ENCODE measurements at regions not wholly inside any gene's neighbourhood (a gene's known extent, or its start where the extent isn't known, plus 50 kb on each side); places are given as distances from the start of the nearest gene placed in this dataset.

DNA sequence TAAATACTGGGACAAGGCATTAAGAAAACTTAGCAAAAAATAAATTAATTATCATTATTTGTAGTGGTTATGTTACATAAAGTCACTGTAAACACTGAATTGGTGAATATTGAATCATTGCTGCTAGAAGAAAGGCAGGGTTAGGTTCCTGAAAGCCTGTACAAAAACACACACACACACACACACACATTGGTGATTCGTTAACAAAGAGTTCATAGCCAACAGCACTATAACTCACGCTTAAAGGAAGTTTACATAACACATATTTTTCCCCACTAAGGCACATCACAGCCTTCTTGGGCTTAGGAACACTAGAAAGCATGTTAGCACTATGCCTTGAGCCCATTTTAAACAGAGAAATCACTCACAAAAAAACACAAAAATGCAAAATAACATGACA, 690.0 kb upstream of the PIK3C3 start:
- H3K4me3 ChIP-seq = no peak overlapping the region
- H3K36me3 ChIP-seq = no peaks in the 10 kb centered on the region
- no peaks in the 10 kb centered on the region for H4K20me1 ChIP-seq
- TF ChIP-seq Cebpa-rat (IDR thresholded peaks at IDR 0.05) = no peak
- H3K4me2 ChIP-seq = no peak overlapping the region
- no peaks in the 10 kb centered on the region for H3K9me3 ChIP-seq
- H3K9ac ChIP-seq = no peak overlapping the region
- H3K27me3 ChIP-seq = no peaks in the 10 kb centered on the region
- H3K4me1 ChIP-seq = peaks cover 12% of the 10 kb centered on the region
- H3K27ac ChIP-seq = no peak overlapping the region

DNA sequence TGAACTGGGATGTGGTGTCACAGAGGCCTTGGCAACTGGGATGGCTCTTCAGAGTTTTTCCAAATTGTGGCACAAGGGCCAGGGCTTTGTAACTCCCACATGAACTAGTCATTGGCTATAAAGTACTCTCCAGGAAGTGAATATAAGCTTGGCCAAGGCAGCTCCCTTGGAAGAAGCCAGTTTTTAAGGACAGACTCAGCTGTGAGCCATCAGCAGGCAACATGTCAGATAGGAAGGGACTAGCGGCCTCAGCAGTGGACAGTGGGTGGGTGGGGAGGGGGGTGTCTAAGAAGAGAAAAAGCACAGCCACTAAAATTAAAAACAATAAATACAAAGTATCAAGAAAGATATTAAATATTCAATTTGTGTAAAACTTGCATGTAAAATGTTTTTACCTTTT, 691.1 kb upstream of the PIK3C3 start:
- H3K36me3 ChIP-seq = no peaks in the 10 kb centered on the region
- H3K4me2 ChIP-seq = no peak overlapping the region
- H3K27ac ChIP-seq = no peak overlapping the region
- no peak overlapping the region for H3K9ac ChIP-seq
- no peak overlapping the region for H3K4me3 ChIP-seq
- H3K27me3 ChIP-seq = no peaks in the 10 kb centered on the region
- peaks cover 12% of the 10 kb centered on the region for H3K4me1 ChIP-seq
- no peaks in the 10 kb centered on the region for H3K9me3 ChIP-seq
- no peaks in the 10 kb centered on the region for H4K20me1 ChIP-seq
- no peak for TF ChIP-seq Cebpa-rat (IDR thresholded peaks at IDR 0.05)

GRCh38 chr18:41262688-41263087, 692.3 kb upstream of the PIK3C3 start:
- Histone ChIP-seq H3K27ac (no peak overlapping the region), H3K9me3 (no peaks in the 10 kb centered on the region), H3K27me3 (no peaks in the 10 kb centered on the region), H3K4me2 (peak overlapping the region; percentile 39), H3K4me1 (peaks cover 12% of the 10 kb centered on the region), H3K9ac (no peak overlapping the region), H3K36me3 (no peaks in the 10 kb centered on the region), H3K4me3 (no peak overlapping the region), H4K20me1 (no peaks in the 10 kb centered on the region)
- TF ChIP-seq Cebpa-rat (IDR thresholded peaks at IDR 0.05) = no peak

DNA sequence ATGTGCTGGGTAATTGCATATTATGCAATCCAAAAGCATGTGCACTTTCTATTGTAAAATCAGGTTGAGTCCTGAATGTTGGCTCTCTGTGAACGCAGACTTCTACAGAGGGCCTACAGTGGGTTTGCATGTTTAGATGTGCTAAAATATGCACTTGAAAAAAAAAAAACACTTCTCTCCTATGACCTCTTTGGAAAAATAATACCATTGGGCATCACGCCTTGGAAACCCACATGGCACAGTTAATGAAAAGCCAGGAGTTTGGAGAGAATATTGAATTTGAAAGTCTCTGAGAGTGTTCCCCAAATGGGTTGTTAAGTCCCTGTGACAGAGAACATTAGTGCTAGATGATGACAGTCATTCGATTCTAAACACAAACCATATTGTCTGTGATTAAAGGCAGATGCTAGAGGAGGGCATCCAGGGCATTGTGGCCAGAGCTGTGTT, 710.4 kb upstream of the PIK3C3 start:
- Histone ChIP-seq H3K36me3 (no peaks in the 10 kb centered on the region), H3K4me1 (no peaks in the 10 kb centered on the region), H3K4me2 (no peak overlapping the region), H3K27me3 (no peaks in the 10 kb centered on the region), H3K9me3 (no peaks in the 10 kb centered on the region), H3K9ac (no peak overlapping the region), H3K27ac (no peak overlapping the region), H4K20me1 (no peaks in the 10 kb centered on the region), H3K4me3 (no peak overlapping the region)
- TF ChIP-seq Cebpa-rat (IDR thresholded peaks at IDR 0.05) = no peak

GRCh38 chr18:41237317-41237716, 717.7 kb upstream of the PIK3C3 start:
- H3K9ac ChIP-seq = no peak overlapping the region
- no peak overlapping the region for H3K27ac ChIP-seq
- no peak for TF ChIP-seq Cebpa-rat (IDR thresholded peaks at IDR 0.05)
- no peaks in the 10 kb centered on the region for H3K9me3 ChIP-seq
- H3K4me3 ChIP-seq = no peak overlapping the region
- H3K36me3 ChIP-seq = no peaks in the 10 kb centered on the region
- H3K4me2 ChIP-seq = no peak overlapping the region
- no peaks in the 10 kb centered on the region for H3K4me1 ChIP-seq
- no peaks in the 10 kb centered on the region for H3K27me3 ChIP-seq
- H4K20me1 ChIP-seq = no peaks in the 10 kb centered on the region

- Histone ChIP-seq H3K36me3 (no peaks in the 10 kb centered on the region), H3K4me3 (no peak overlapping the region), H4K20me1 (no peaks in the 10 kb centered on the region), H3K9me3 (no peaks in the 10 kb centered on the region), H3K27ac (no peak overlapping the region), H3K27me3 (no peaks in the 10 kb centered on the region), H3K4me2 (no peak overlapping the region), H3K9ac (no peak overlapping the region), H3K4me1 (no peaks in the 10 kb centered on the region)
- TF ChIP-seq Cebpa-rat (IDR thresholded peaks at IDR 0.05) = no peak
Measured at GRCh38 chr18:41231681-41232080, 723.4 kb upstream of the PIK3C3 start.

- TF ChIP-seq Cebpa-rat (IDR thresholded peaks at IDR 0.05) = no peak
- H3K36me3 ChIP-seq = no peaks in the 10 kb centered on the region
- H3K27ac ChIP-seq = no peak overlapping the region
Measured at GRCh38 chr18:41227993-41228392, 727.0 kb upstream of the PIK3C3 start.

GRCh38 chr18:41226911-41227310, 728.1 kb upstream of the PIK3C3 start:
- Histone ChIP-seq H3K36me3 (no peaks in the 10 kb centered on the region), H3K27me3 (no peaks in the 10 kb centered on the region)

More at GRCh38 chr18:41227993-41228392, 727.0 kb upstream of the PIK3C3 start:
- Histone ChIP-seq H3K4me3 (no peak overlapping the region), H3K4me1 (no peaks in the 10 kb centered on the region), H4K20me1 (no peaks in the 10 kb centered on the region), H3K9ac (no peak overlapping the region), H3K9me3 (no peaks in the 10 kb centered on the region), H3K4me2 (no peak overlapping the region), H3K27me3 (no peaks in the 10 kb centered on the region)

DNA sequence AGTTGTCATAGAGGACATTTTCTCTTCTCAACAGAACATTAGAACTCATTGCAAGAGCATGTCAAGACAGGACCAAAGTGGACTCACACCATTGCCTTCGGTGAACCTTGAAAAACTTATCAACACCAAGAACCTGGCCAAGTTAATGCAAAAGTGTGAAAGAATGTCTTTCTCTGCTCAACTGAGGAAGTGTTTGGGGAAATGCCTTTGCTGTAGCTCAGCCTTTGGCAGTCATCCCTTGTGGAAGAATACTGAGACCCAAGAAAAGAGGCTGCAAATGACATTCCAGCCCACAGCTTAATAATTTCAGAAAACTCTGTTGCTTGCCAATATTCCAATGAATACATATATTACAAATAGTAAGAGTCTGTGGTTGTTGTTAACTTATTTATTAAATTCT, 728.8 kb upstream of the PIK3C3 start:
- H3K27ac ChIP-seq = no peak overlapping the region
- H3K27me3 ChIP-seq = no peaks in the 10 kb centered on the region
- TF ChIP-seq Cebpa-rat (IDR thresholded peaks at IDR 0.05) = no peak
- no peak overlapping the region for H3K9ac ChIP-seq
- no peaks in the 10 kb centered on the region for H3K9me3 ChIP-seq
- H3K4me2 ChIP-seq = no peak overlapping the region
- H3K4me1 ChIP-seq = no peaks in the 10 kb centered on the region
- no peak overlapping the region for H3K4me3 ChIP-seq
- H4K20me1 ChIP-seq = no peaks in the 10 kb centered on the region
- H3K36me3 ChIP-seq = no peaks in the 10 kb centered on the region

More at GRCh38 chr18:41226911-41227310, 728.1 kb upstream of the PIK3C3 start:
- H4K20me1 ChIP-seq = no peaks in the 10 kb centered on the region
- no peak overlapping the region for H3K4me3 ChIP-seq
- H3K4me2 ChIP-seq = no peak overlapping the region
- H3K9me3 ChIP-seq = no peaks in the 10 kb centered on the region
- no peaks in the 10 kb centered on the region for H3K4me1 ChIP-seq
- TF ChIP-seq Cebpa-rat (IDR thresholded peaks at IDR 0.05) = no peak
- H3K27ac ChIP-seq = no peak overlapping the region
- H3K9ac ChIP-seq = no peak overlapping the region

- H3K9ac ChIP-seq = no peak overlapping the region
- no peaks in the 10 kb centered on the region for H3K4me1 ChIP-seq
- H4K20me1 ChIP-seq = no peaks in the 10 kb centered on the region
- H3K4me3 ChIP-seq = no peak overlapping the region
- H3K27ac ChIP-seq = no peak overlapping the region
- no peaks in the 10 kb centered on the region for H3K27me3 ChIP-seq
- no peak for TF ChIP-seq Cebpa-rat (IDR thresholded peaks at IDR 0.05)
- H3K36me3 ChIP-seq = no peaks in the 10 kb centered on the region
- H3K9me3 ChIP-seq = no peaks in the 10 kb centered on the region
- H3K4me2 ChIP-seq = no peak overlapping the region
Measured at GRCh38 chr18:41216341-41217003, 738.6 kb upstream of the PIK3C3 start.

DNA sequence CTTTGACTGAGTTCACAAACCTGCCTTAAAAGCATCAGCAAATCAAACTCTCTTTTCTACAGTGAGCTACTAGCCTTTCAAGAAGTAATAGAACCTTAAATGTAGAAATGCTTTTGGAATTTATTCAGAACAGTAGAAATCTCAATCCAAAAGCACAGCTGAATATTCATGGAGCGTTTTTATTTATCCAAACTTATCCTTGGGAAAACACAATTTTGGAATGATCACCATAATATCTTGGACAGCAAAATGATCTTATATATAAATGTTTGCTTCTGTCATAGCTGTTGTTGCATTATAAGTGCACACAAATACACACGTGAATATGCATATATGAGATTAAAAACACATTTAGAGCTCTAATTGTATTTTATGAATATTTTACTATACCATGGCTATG, 747.3 kb upstream of the PIK3C3 start:
- Histone ChIP-seq H3K9me3 (no peaks in the 10 kb centered on the region), H3K9ac (no peak overlapping the region), H3K4me3 (no peak overlapping the region), H3K4me2 (no peak overlapping the region), H3K4me1 (no peaks in the 10 kb centered on the region), H4K20me1 (no peaks in the 10 kb centered on the region), H3K27ac (no peak overlapping the region), H3K27me3 (no peaks in the 10 kb centered on the region), H3K36me3 (no peaks in the 10 kb centered on the region)
- no peak for TF ChIP-seq Cebpa-rat (IDR thresholded peaks at IDR 0.05)
